IMR-90 (cell line): ENCODE measurements at regions not wholly inside any gene's neighbourhood (a gene's known extent, or its start where the extent isn't known, plus 50 kb on each side); places are given as distances from the start of the nearest gene placed in this dataset.

Experiments used
- POLR2A ChIP-seq: IDR thresholded peaks from 2 replicates; pipeline ENCODE4 v1.6.1; 2012; ENCODE audit warnings: mild to moderate bottlenecking, low read depth, low read length
- TF ChIP-seq, protein P1 (sequence below): conservative IDR thresholded peaks from 2 replicates; pipeline ENCODE4 v1.5.1; 2012; ENCODE audit warnings: mild to moderate bottlenecking, low read depth, low read length, improper control_type of control experiment

DNA sequence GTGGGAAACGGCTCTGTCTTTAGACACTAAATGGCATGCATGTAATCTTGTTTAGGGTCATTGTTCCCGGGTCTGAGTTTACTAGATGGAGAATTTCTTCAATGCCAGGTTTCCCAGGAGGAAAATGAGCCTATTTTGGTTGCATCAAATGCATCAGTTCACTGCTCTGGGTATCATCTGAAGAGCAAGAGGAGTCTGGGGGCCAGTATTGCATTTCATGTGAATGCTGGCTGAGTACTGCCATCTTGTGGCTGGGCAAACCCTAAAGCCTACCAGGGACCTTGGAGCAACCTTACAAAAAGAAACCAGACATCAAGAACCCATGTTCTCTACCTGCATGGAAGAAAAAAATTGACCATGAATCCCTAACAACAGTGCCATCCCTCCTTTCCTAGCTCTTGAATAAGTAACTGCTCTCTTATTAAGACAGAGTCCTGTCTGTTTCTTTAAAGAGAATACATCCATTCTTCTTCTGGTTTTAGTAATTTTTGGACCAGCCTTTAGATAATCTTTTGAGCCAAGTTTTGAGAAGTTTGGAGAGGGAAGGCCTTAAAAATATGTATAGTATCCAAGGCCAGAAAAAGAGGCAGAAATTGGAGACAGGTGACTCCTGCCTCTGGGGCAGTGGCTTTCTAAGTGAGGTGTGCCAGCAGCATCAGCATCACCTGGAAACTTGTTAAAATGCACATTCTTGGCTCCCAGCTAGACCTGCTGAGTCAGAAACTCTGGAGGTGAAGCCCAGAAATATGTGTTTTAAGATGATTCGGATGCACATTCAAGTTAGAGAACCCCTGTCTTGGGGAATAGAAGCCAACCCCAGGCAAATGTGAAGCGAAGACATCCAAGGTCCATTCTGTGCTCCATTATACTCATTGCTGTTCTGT is 261.0 kb upstream of the CXCR4 start (continued):
- TF ChIP-seq, protein P1, sequence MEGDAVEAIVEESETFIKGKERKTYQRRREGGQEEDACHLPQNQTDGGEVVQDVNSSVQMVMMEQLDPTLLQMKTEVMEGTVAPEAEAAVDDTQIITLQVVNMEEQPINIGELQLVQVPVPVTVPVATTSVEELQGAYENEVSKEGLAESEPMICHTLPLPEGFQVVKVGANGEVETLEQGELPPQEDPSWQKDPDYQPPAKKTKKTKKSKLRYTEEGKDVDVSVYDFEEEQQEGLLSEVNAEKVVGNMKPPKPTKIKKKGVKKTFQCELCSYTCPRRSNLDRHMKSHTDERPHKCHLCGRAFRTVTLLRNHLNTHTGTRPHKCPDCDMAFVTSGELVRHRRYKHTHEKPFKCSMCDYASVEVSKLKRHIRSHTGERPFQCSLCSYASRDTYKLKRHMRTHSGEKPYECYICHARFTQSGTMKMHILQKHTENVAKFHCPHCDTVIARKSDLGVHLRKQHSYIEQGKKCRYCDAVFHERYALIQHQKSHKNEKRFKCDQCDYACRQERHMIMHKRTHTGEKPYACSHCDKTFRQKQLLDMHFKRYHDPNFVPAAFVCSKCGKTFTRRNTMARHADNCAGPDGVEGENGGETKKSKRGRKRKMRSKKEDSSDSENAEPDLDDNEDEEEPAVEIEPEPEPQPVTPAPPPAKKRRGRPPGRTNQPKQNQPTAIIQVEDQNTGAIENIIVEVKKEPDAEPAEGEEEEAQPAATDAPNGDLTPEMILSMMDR: peak; percentile 52
- TF ChIP-seq POLR2A: no peak
